ENCODE measurements at regions not wholly inside any gene's neighbourhood (a gene's known extent, or its start where the extent isn't known, plus 50 kb on each side); places are given as distances from the start of the nearest gene placed in this dataset.

- TF ChIP-seq CTCF (IDR thresholded peaks at IDR 0.05; ENCODE audit: low read length) (no peak), EZH2phosphoT487 (IDR thresholded peaks at IDR 0.05; ENCODE audit: low read length) (no peak), EZH2 (optimal IDR thresholded peaks at IDR 0.05; ENCODE audit: low read depth, low read length) (no peak)
Observed at GRCh38 chr9:16175461-16175860, 622.6 kb downstream of the CCDC171 start.

Data from MM.1S (cell line).